NCI-H2029 treated with DMSO at 0.1 percent for 48 hours (cell line): ENCODE measurements at regions not wholly inside any gene's neighbourhood (a gene's known extent, or its start where the extent isn't known, plus 50 kb on each side); places are given as distances from the start of the nearest gene placed in this dataset.
"Not testable (repeated sequence)": the region's sequence is repeated elsewhere in the genome, so short reads cannot be mapped to it uniquely, and the experiment has no call there.

Source experiments
- DNase-seq: peaks from one replicate; lab custom pipeline; 2025; lab: John Stamatoyannopoulos, UW

- no peak for DNase-seq
Measured at GRCh38 chr2:65952966-65953761, 481.8 kb upstream of the MEIS1 start.

GRCh38 chr2:65944213-65944612 is 490.7 kb upstream of the MEIS1 start:
- DNase-seq: no peak

GRCh38 chr2:65943099-65943786 is 491.7 kb upstream of the MEIS1 start:
- no peak for DNase-seq

GRCh38 chr2:65940856-65941255 is 494.1 kb upstream of the MEIS1 start:
- no peak for DNase-seq

- DNase-seq: no peak
Measured at GRCh38 chr2:65939687-65940086, 495.2 kb upstream of the MEIS1 start.

GRCh38 chr2:65937379-65938160 is 497.4 kb upstream of the MEIS1 start:
- no peak for DNase-seq

GRCh38 chr2:65934992-65935629 is 499.8 kb upstream of the MEIS1 start:
- no peak for DNase-seq

- no peak for DNase-seq
Measured at GRCh38 chr2:65932571-65932970, 500.2 kb upstream of the SPRED2 start.

GRCh38 chr2:65931056-65931455 is 498.7 kb upstream of the SPRED2 start:
- DNase-seq: no peak

- DNase-seq: no peak
Measured at GRCh38 chr2:65930259-65930658, 497.9 kb upstream of the SPRED2 start.

- not testable (repeated sequence) for DNase-seq
Measured at GRCh38 chr2:65929664-65930063, 497.3 kb upstream of the SPRED2 start.

- DNase-seq: no peak
Measured at GRCh38 chr2:65922794-65923193, 490.4 kb upstream of the SPRED2 start.

- DNase-seq: no peak
Measured at GRCh38 chr2:65922030-65922429, 489.6 kb upstream of the SPRED2 start.

- no peak for DNase-seq
Measured at GRCh38 chr2:65921116-65921515, 488.7 kb upstream of the SPRED2 start.

GRCh38 chr2:65920659-65921058 is 488.3 kb upstream of the SPRED2 start:
- DNase-seq: no peak

- DNase-seq: no peak
Measured at GRCh38 chr2:65919550-65920188, 487.3 kb upstream of the SPRED2 start.

- DNase-seq: no peak
Measured at GRCh38 chr2:65918760-65919187, 486.4 kb upstream of the SPRED2 start.

- DNase-seq: no peak
Measured at GRCh38 chr2:65917986-65918385, 485.6 kb upstream of the SPRED2 start.

GRCh38 chr2:65916785-65917295 is 484.4 kb upstream of the SPRED2 start:
- no peak for DNase-seq

- DNase-seq: no peak
Measured at GRCh38 chr2:65916177-65916576, 483.8 kb upstream of the SPRED2 start.

- DNase-seq: no peak
Measured at GRCh38 chr2:65915273-65915672, 482.9 kb upstream of the SPRED2 start.
